GM19463 (cell line): ENCODE measurements at regions not wholly inside any gene's neighbourhood (a gene's known extent, or its start where the extent isn't known, plus 50 kb on each side); places are given as distances from the start of the nearest gene placed in this dataset.

Source experiments
- ATAC-seq: cut with Tn5 transposase; IDR thresholded peaks from one replicate; pipeline ENCODE4 v1.9.1; 2021; ENCODE audit warnings: mild to moderate bottlenecking, moderate library complexity; ENCODE audit not compliant: unreplicated experiment

- no peak for ATAC-seq
These were observed 702.3 kb downstream of the DIAPH3 start for GRCh38 chr13:59461411-59461810.

DNA sequence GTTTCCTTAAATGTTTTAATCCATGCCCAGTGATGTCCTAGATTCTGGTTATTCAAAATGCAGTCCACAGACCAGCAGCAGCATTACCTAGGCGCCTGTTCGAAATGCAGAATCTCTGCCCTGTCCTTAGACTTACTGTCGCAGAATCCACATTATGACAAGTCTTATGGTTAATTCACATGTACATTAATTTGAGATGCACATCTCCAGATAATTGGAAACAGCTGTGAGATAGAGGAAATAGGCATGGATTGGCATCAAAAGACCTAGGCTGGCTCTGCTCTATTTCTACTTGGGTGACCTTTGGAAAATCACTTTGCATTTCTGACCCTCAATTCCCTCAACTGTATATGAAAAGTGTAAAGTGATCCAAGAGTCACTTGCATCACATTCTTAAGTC, 700.7 kb downstream of the DIAPH3 start:
- no peak for ATAC-seq

DNA sequence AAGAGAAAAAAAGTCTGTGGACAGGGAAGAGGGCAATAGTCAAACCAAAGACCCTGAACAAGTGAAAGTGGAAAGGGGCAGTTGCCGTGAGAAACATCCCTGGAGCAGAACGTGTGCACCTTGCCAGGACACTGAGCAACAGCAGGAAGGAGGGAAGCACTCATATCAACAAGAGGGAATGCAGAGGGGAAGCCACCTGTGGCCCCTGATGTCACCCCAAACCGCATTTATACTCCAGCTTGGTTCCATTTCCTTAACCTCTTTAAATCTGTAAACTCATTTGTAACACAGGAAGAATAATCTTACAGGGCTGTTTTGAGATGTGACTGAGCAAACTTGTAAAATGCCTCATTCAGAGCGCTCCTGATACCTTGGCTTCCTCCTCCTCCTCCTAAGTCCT, 698.8 kb downstream of the DIAPH3 start:
- ATAC-seq = no peak

GRCh38 chr13:59468396-59468795, 695.3 kb downstream of the DIAPH3 start:
- no peak for ATAC-seq

GRCh38 chr13:59471106-59471505, 692.6 kb downstream of the DIAPH3 start:
- ATAC-seq = no peak

DNA sequence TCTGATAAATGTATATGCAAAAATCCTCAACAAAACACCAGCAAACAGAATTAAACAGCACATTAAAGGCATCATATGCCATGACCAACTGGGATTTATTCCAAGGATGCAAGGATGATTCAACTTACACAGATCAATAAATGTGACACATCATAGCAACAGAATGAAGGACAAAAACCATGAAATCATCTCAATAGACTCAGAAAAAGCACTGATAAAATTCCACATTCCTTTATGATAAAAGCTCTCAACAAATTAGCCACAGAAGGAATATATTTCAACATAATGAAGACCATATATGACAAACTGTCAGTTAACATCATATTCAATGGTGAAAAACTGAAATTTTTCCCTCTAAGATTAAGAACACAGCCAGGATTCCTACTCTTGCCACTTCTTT, 691.6 kb downstream of the DIAPH3 start:
- no peak for ATAC-seq

DNA sequence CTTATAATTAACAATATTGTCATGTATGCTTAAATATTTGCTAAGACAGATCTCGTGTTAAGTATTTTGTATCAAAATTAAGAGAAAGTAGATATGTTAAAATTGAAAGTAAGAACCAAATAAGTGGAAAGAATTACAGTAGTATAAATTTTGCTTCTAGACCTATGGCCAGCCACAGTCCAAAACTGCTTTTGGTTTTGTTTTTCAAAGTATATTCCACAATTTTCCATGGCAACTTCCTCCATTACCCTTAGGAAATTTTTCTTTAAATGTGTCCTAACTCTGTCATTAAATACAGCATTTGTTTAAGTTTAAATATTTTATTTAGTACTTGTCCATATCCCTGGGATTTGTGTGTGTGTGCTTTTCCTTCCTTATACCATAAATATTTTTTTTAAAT, 689.0 kb downstream of the DIAPH3 start:
- ATAC-seq = no peak

GRCh38 chr13:59475911-59476310, 687.8 kb downstream of the DIAPH3 start:
- no peak for ATAC-seq

DNA sequence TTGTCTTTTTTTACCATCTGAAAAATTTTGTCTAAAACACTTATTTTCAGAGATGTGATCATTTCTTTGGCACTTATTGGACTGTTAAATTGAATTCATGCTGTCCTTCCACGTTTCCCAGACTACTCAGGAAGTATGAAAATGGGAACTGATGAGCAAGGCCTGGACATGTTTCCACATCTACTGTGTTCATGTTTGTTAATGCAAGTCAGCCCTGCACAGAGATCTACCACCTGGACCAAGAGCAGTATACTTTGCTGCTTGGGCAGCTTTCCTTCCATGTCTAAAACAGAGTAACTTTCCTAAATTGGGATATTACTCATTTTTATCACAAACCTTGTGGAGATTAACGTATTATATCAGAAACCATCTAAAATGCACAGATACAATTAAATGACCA, 687.4 kb downstream of the DIAPH3 start:
- ATAC-seq = no peak

- ATAC-seq = no peak
These were observed 686.7 kb downstream of the DIAPH3 start for GRCh38 chr13:59477011-59477410.

DNA sequence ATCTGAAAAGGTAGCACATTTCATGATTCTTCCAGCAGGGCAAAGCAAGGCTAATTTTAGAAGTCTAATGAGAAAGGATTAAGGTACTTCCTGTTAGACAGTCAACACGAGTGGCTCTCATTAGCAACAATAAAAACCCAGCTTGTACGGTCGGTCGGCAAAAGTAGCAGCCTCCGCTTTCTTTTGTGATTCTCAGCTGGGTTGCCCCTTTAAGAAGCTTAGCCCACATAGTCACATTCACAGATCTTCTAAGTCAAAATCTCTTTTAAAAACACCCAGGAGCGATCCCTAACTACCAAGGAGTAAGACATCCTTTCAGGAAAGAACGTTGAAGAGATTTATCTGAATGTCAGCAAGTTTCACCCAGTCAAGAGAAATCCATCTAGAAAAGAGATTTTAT, 684.8 kb downstream of the DIAPH3 start:
- ATAC-seq = no peak

DNA sequence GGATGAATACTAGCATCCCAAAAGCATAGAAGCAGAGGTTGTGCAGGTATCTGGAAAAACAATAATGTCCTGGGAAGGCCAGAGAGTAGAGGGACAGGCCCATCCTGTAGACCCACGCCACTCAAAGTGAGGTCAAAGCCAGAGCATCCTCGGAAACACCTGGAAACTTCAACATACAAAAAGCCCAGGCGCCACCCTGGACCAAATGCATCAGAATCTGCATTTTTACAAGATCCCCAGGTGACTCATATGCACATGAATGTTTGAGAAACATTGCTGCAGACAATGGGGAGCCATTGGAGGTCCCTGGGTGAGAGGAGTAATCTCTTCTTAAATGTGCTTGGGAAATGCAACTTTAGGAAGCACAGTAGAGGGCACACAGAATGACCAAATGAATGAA, 684.1 kb downstream of the DIAPH3 start:
- no peak for ATAC-seq

DNA sequence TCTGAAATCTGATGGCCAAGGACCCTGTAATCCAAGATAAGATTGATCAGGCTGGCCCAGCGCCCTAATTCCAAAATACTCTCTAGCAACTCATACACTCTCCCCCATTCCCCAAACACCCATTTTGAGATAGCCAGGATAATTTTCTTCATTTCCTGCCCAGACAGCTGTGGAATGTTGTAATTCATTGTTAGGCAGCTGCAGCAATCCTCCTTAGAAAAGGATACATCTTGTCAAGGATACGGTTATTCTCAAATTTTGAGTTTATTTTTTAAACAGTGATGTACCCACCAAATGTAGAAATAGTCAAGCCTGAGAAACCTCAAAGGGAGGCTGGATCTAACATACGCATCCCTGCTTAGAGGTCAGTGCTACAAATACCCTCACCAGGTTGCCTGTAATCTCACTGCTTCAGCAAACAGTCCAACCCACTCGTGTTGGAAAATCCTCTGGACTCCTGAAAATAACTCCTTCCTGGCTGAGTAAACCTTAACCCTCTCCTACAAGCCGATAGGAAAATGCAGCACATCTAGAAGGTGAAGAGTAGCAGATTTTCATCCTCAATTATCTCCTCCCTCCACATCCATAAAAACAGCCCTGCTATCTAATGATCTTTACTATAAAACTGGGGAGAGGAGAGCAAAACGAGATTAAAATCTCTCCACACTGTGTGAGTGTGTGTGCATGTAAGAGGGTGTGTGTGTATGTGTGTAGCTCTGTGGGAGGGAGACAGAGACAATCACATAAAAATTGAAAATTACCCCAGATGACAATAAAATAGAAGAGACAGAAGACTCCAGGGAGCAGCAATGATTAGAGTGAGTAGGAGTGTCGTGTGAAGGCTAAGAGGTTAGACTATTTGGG, 683.1 kb downstream of the DIAPH3 start:
- ATAC-seq = no peak

DNA sequence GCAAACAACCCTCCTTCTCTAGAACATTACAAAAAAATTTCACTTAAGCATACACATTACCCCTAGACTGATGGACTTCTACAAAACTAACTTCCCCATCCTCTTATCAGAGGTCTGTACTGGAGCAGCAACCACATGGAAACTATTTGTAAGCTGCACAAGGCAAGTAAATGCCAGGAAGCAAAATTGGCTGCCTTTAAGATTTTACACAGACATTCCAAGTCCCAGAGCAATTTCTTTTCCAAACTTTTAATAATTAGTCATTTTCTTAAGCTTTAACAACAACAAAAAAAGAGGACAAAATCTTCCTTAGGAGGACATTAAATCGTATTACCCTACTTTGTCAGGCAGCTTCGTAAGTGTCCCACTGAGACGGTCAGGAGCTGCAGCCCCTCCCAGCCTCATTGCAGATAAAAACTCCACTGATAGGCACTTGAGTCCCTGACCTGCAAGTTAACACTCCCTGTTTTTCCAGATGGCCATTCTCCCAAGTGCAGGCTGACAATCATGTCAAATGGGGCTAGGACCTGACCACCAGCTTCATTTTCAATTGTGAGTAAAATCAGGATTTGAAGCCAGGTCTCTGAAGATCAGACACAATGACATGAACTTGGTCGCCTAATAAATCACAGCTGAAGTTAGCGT, 680.1 kb downstream of the DIAPH3 start:
- ATAC-seq = no peak

DNA sequence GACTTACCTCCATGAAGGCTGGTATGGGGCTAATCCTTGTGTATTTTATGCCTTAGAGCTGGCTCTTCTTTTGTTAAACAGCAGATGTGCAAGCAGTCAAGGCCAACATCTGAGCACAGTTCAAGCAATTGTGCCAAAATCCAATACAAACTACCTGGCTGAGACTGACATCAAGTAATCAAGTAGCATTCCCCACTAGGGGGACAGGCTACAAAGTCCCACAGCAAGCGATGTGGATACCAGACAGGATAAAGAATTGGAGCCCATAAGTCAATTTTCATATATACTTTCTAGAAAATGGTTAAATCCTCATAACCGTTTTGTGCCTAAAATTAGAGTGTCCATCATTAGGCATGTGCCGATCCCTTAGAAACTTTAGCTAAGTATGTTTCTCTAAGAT, 675.8 kb downstream of the DIAPH3 start:
- no peak for ATAC-seq

DNA sequence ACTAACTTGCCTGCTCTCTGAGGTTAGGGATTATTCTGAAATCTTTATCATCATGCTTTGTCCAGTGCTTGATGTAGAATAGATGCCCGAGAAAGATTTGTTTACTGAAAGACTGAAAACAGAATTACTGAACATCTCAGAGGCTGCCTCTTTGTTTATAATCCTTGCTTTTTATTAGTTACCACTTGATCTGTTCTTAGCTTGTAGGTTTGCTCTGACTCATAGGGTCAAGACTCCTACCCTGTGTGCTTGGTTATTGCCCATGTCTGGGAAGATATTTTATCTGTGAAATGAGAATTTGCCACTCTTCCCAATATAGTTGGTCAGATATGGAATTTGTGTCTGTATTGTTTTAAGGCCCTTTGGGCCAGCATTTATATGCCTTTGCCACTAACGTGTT, 675.3 kb downstream of the DIAPH3 start:
- no peak for ATAC-seq

DNA sequence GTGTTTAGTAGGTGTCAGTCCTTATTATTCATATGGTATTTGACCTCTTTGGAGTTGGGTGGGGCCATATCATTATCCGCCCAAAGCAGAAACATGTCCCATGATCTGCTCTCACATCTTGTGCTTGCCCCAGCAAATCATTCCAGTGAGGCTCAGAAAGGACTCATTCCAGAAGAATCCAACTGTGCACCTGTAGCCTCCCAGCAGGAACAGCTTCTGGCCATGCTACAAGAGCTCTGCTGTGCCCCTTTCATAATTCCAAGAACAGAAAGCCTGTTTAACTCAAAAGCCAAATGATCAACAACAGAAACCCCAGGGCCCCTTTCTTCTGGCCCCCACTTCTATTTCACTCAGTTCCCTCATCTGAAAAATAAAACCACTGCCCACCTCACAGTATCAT, 673.1 kb downstream of the DIAPH3 start:
- ATAC-seq = no peak

- no peak for ATAC-seq
These were observed 671.6 kb downstream of the DIAPH3 start for GRCh38 chr13:59492030-59492636.

- ATAC-seq = no peak
These were observed 670.2 kb downstream of the DIAPH3 start for GRCh38 chr13:59493436-59493965.

GRCh38 chr13:59494151-59494550, 669.6 kb downstream of the DIAPH3 start:
- no peak for ATAC-seq

GRCh38 chr13:59494560-59494970, 669.2 kb downstream of the DIAPH3 start:
- no peak for ATAC-seq

DNA sequence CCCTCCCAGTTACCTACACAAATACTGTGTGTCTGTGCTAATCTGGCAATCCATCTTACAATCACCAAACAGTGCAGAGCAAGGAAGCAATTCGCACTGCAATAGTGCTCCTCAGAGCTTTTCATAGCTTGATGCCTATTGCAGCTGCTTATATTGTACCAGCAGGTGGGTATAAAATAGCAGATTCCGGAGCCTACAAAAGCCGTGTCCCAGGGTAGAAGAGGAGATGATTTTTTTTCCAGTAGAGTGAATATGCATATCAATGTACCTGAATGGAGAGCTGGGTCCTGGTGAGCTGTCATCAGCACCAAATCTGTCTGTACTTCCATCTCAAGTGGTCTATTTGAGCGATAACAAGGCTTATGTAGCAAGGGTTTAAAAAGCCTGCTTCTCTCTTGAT, 668.4 kb downstream of the DIAPH3 start:
- ATAC-seq = no peak
